ENCODE measurements at regions not wholly inside any gene's neighbourhood (a gene's known extent, or its start where the extent isn't known, plus 50 kb on each side); places are given as distances from the start of the nearest gene placed in this dataset.

DNA sequence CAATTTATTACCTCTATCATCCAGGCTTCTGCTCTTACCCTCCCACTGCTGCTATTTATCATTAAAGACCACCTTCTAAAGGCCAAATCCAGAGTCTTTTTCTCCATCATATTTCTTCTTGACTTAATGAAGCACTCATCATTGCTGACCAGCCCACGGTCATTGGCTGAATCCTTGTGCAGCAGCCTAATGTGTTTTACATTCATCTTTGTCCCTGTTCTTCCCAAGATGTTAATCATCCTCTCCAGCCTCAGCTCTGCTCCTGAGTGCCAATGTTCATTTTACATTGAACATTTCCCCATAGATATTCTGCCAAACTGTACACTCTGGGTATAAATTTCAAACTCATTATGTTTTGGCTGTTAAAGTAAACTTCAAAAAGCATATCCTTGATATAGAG, 373.6 kb downstream of the NUP35 start:
- Histone ChIP-seq H3K4me3 (no peak overlapping the region), H3K27me3 (no peaks in the 10 kb centered on the region), H3K4me1 (no peaks in the 10 kb centered on the region), H3K9me3 (peaks cover 0 to 13% (median 2%) of the 10 kb centered on the region in 4 donors), H3K27ac (no peak overlapping the region), H3K36me3 (no peaks in the 10 kb centered on the region)
- intact Hi-C loops (cut with DNase I; ENCODE audit: low total_unique reads), result no loop called here
- WGBS, 5 donors, result 78 to 92% (median 87%) methylated on average over 1 of the region's 1 CpG
- no peak for TF ChIP-seq POLR2A (IDR thresholded peaks at IDR 0.05)
- no peak for TF ChIP-seq EP300 (IDR thresholded peaks at IDR 0.05)
- TF ChIP-seq, protein P1, sequence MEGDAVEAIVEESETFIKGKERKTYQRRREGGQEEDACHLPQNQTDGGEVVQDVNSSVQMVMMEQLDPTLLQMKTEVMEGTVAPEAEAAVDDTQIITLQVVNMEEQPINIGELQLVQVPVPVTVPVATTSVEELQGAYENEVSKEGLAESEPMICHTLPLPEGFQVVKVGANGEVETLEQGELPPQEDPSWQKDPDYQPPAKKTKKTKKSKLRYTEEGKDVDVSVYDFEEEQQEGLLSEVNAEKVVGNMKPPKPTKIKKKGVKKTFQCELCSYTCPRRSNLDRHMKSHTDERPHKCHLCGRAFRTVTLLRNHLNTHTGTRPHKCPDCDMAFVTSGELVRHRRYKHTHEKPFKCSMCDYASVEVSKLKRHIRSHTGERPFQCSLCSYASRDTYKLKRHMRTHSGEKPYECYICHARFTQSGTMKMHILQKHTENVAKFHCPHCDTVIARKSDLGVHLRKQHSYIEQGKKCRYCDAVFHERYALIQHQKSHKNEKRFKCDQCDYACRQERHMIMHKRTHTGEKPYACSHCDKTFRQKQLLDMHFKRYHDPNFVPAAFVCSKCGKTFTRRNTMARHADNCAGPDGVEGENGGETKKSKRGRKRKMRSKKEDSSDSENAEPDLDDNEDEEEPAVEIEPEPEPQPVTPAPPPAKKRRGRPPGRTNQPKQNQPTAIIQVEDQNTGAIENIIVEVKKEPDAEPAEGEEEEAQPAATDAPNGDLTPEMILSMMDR (IDR thresholded peaks at IDR 0.05), result no peak
- no peak for TF ChIP-seq POLR2AphosphoS5 (IDR thresholded peaks at IDR 0.05)
- no peak for DNase-seq

- no peaks in the 10 kb centered on the region for H3K36me3 ChIP-seq
- intact Hi-C loops (cut with DNase I; ENCODE audit: low total_unique reads), result no loop called here
These were observed 381.7 kb downstream of the NUP35 start for GRCh38 chr2:183505911-183506310.

GRCh38 chr2:183511154-183511553, 386.9 kb downstream of the NUP35 start:
- intact Hi-C loops (cut with DNase I; ENCODE audit: low total_unique reads), result no loop called here
- no peak for TF ChIP-seq POLR2A (IDR thresholded peaks at IDR 0.05)
- 56 to 89% (median 72%) methylated on average over 3 of the region's 3 CpGs for WGBS, 5 donors

More at GRCh38 chr2:183505911-183506310, 381.7 kb downstream of the NUP35 start:
- TF ChIP-seq EP300 (IDR thresholded peaks at IDR 0.05) (no peak), POLR2A (IDR thresholded peaks at IDR 0.05) (no peak), POLR2AphosphoS5 (IDR thresholded peaks at IDR 0.05) (no peak)
- TF ChIP-seq, protein P1 (IDR thresholded peaks at IDR 0.05), result no peak
- WGBS, 5 donors, result 79 to 94% (median 88%) methylated on average over 1 of the region's 1 CpG
- Histone ChIP-seq H3K27ac (no peak overlapping the region), H3K9me3 (peaks cover 6 to 24% (median 9%) of the 10 kb centered on the region in 4 donors), H3K4me3 (no peak overlapping the region), H3K27me3 (no peaks in the 10 kb centered on the region), H3K4me1 (no peaks in the 10 kb centered on the region)
- no peak for DNase-seq

GRCh38 chr2:183519371-183520056, 395.3 kb downstream of the NUP35 start:
- Histone ChIP-seq H3K9me3 (no peaks in the 10 kb centered on the region), H3K27me3 (no peaks in the 10 kb centered on the region), H3K27ac (no peak overlapping the region), H3K36me3 (no peaks in the 10 kb centered on the region), H3K4me1 (no peaks in the 10 kb centered on the region), H3K4me3 (no peak overlapping the region)
- WGBS, 5 donors, result 71 to 93% (median 80%) methylated on average over 1 of the region's 1 CpG
- intact Hi-C loops (cut with DNase I; ENCODE audit: low total_unique reads), result no loop called here
- DNase-seq, result peak in 1 of 2 donors; percentile 49
- TF ChIP-seq EP300 (IDR thresholded peaks at IDR 0.05) (no peak), POLR2A (IDR thresholded peaks at IDR 0.05) (no peak), POLR2AphosphoS5 (IDR thresholded peaks at IDR 0.05) (no peak)
- TF ChIP-seq, protein P1 (IDR thresholded peaks at IDR 0.05), result no peak

More at GRCh38 chr2:183511154-183511553, 386.9 kb downstream of the NUP35 start:
- H3K27ac ChIP-seq, result no peak overlapping the region
- H3K4me1 ChIP-seq, result no peaks in the 10 kb centered on the region
- H3K9me3 ChIP-seq, result peaks cover 6 to 22% (median 9%) of the 10 kb centered on the region in 4 donors
- no peaks in the 10 kb centered on the region for H3K27me3 ChIP-seq
- no peak overlapping the region for H3K4me3 ChIP-seq
- no peaks in the 10 kb centered on the region for H3K36me3 ChIP-seq
- DNase-seq, result no peak

DNA sequence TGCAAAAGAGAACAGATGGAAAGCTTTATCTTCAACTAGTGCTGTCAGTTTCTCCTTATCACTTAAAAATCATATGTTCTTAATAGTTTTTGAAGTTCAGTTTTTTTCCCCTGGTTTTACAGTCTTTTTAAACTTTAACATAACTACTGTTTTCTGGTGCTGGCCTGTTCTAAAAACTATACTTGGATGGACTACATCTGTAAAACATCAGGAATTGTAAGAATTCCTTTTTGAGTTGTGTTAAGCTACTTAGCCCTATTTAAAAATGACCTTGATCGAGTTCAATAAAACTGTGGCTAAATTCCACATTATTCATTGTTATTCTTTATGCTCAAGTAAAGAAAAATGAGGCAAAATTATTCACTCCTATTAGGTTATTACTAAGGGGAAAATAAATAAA, 397.7 kb downstream of the NUP35 start:
- intact Hi-C loops (cut with DNase I; ENCODE audit: low total_unique reads), result no loop called here
- no peak for DNase-seq
- Histone ChIP-seq H3K4me1 (no peaks in the 10 kb centered on the region), H3K9me3 (no peaks in the 10 kb centered on the region), H3K4me3 (no peak overlapping the region), H3K36me3 (no peaks in the 10 kb centered on the region), H3K27ac (no peak overlapping the region), H3K27me3 (no peaks in the 10 kb centered on the region)
- TF ChIP-seq EP300 (IDR thresholded peaks at IDR 0.05) (no peak), POLR2A (IDR thresholded peaks at IDR 0.05) (no peak), POLR2AphosphoS5 (IDR thresholded peaks at IDR 0.05) (no peak)
- TF ChIP-seq, protein P1 (IDR thresholded peaks at IDR 0.05), result no peak
- 57 to 82% (median 72%) methylated on average over 1 of the region's 1 CpG for WGBS, 5 donors
